ENCODE measurements at regions not wholly inside any gene's neighbourhood (a gene's known extent, or its start where the extent isn't known, plus 50 kb on each side); places are given as distances from the start of the nearest gene placed in this dataset.

DNA sequence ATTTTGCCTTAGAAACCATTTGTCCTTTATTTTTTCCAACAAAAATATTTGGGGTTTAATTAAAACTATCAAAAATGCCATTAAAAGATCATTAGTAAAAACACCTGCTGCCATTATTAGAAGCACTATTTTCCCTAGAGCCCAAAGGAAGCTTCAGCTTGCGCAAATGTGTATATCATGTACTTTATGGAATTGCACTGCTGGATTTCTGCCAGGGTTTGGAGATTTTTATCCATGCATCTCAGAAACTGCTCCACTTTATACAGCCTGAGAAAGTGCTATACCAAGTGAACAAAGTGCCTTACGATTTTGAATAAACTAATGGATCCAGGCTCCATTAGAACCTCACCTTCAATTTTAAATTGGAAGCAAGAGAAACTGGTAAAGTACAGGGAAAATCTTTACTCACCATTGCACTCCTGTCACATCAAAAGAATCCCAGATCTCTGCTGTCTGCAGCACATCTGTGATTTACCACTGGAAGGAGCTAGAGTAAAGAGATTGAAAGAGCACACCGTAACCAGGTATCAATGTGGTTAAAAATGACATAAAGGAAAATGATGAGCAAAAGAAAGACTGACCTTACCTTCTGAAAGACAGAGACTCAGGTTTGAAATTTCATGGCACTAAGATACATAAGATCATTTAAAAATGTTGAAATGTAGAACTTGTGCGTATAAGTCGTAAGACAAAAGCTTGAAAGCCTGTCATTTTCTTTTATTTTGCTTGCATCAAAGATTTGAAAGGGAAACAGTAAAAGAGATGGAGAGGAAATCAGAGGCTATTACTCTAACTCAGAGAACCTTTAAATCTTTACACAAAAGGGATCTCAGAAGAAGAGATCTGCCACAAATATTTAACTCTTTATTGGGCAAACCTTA is 678.1 kb upstream of the GOT2 start:
- no peak for TF ChIP-seq RAD21 (IDR thresholded peaks at IDR 0.05; ENCODE audit: low read depth)
- no peak for TF ChIP-seq FOXM1 (IDR thresholded peaks at IDR 0.05; ENCODE audit: borderline replicate concordance, low read depth)
- TF ChIP-seq YY1 (IDR thresholded peaks at IDR 0.05; ENCODE audit: low read depth): no peak
- TF ChIP-seq, protein P1, sequence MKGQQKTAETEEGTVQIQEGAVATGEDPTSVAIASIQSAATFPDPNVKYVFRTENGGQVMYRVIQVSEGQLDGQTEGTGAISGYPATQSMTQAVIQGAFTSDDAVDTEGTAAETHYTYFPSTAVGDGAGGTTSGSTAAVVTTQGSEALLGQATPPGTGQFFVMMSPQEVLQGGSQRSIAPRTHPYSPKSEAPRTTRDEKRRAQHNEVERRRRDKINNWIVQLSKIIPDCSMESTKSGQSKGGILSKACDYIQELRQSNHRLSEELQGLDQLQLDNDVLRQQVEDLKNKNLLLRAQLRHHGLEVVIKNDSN (IDR thresholded peaks at IDR 0.05): no peak
- TF ChIP-seq EP300 (IDR thresholded peaks at IDR 0.05; ENCODE audit: borderline replicate concordance): no peak
- TF ChIP-seq, protein P2, sequence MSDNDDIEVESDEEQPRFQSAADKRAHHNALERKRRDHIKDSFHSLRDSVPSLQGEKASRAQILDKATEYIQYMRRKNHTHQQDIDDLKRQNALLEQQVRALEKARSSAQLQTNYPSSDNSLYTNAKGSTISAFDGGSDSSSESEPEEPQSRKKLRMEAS (IDR thresholded peaks at IDR 0.05): no peak
- TF ChIP-seq CREB1 (IDR thresholded peaks at IDR 0.05; ENCODE audit: low read depth): no peak
- TF ChIP-seq, protein P3, sequence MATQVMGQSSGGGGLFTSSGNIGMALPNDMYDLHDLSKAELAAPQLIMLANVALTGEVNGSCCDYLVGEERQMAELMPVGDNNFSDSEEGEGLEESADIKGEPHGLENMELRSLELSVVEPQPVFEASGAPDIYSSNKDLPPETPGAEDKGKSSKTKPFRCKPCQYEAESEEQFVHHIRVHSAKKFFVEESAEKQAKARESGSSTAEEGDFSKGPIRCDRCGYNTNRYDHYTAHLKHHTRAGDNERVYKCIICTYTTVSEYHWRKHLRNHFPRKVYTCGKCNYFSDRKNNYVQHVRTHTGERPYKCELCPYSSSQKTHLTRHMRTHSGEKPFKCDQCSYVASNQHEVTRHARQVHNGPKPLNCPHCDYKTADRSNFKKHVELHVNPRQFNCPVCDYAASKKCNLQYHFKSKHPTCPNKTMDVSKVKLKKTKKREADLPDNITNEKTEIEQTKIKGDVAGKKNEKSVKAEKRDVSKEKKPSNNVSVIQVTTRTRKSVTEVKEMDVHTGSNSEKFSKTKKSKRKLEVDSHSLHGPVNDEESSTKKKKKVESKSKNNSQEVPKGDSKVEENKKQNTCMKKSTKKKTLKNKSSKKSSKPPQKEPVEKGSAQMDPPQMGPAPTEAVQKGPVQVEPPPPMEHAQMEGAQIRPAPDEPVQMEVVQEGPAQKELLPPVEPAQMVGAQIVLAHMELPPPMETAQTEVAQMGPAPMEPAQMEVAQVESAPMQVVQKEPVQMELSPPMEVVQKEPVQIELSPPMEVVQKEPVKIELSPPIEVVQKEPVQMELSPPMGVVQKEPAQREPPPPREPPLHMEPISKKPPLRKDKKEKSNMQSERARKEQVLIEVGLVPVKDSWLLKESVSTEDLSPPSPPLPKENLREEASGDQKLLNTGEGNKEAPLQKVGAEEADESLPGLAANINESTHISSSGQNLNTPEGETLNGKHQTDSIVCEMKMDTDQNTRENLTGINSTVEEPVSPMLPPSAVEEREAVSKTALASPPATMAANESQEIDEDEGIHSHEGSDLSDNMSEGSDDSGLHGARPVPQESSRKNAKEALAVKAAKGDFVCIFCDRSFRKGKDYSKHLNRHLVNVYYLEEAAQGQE (IDR thresholded peaks at IDR 0.05; ENCODE audit: low read depth): no peak
- TF ChIP-seq TEAD4 (IDR thresholded peaks at IDR 0.05): no peak
- no peak for TF ChIP-seq TCF12 (IDR thresholded peaks at IDR 0.05; ENCODE audit: low read depth)
- TF ChIP-seq CEBPB (IDR thresholded peaks at IDR 0.05): no peak
- TF ChIP-seq EGR1 (IDR thresholded peaks at IDR 0.05): no peak
